CD4-positive, alpha-beta T cell treated with Interferon gamma for 1 hour (primary cell): ENCODE measurements at regions not wholly inside any gene's neighbourhood (a gene's known extent, or its start where the extent isn't known, plus 50 kb on each side); places are given as distances from the start of the nearest gene placed in this dataset.
"Not testable (repeated sequence)": the region's sequence is repeated elsewhere in the genome, so short reads cannot be mapped to it uniquely, and the experiment has no call there.

Experiments used
- DNase-seq: peaks from one replicate; pipeline ENCODE4 v3.0.0-alpha.2; 2020

DNA sequence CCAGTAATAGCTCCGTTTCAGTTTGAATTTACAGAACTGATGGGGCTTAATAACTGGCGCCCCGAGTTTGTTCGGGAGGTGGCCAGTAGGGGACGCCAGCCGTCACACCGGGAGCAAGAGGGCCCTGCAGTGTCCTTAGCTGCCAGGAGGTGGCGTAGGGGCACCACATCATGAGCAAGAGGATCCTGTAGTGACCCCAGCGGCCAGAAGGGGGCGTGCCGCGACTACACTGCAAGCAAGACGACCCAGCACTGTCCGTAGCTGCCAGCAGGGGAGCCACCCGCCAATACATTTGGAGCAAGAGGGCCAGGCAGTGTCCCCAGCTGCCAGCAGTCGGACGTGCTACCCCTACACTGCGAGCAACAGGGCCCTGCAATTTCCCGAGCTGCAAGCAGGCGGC, 663.7 kb upstream of the B3GAT1 start:
- peak; percentile 47 for DNase-seq

DNA sequence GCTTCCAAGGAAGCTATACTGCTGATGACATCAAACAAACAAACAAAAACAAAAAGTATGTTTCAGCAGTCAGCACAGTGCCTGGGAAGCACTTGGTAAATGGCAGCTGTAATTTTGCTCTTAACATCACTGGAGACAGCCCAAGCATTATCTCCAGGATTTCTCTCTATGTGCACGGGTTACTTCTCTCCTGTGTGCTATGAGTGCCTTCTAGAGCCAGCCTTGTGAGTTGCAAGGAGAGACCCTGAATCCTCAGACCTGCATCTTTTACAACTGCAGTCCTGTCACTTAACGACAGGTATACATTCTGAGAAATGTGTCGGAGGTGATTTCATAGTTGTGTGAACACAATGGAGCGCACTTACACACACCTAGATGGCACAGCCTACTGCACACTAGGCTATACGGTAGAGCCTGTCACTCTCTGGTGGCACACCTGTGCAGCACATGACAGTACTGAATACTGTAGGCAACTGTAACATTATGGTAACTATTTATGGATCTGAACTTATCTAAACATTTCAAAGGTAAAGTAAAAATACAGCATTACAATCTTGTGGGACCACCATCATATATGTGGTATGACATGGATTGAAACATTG, 662.5 kb upstream of the B3GAT1 start:
- DNase-seq: no peak

DNA sequence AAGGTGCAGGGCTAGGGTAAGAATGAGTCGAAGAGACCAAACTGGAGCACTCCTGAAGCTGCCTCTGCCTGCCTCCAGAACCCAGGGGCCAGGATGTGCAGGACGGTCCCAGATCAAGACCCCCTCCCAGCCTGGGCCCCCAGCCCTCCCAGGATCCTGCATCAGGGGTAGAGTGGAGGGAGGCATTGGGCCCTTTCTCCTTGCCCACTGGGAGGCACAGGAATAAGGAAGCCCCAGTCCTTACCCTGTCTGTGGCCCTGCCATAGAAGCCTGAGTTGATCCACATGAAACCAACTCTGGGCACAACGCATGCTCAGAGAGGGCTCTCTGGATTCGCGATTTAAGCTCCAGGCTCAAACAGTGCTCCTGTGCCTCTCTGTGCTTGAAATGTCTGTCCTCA, 661.8 kb upstream of the B3GAT1 start:
- DNase-seq: no peak

GRCh38 chr11:135073381-135073780, 661.3 kb upstream of the B3GAT1 start:
- no peak for DNase-seq

- DNase-seq: no peak
Observed at GRCh38 chr11:135069890-135070289, 657.8 kb upstream of the B3GAT1 start.

DNA sequence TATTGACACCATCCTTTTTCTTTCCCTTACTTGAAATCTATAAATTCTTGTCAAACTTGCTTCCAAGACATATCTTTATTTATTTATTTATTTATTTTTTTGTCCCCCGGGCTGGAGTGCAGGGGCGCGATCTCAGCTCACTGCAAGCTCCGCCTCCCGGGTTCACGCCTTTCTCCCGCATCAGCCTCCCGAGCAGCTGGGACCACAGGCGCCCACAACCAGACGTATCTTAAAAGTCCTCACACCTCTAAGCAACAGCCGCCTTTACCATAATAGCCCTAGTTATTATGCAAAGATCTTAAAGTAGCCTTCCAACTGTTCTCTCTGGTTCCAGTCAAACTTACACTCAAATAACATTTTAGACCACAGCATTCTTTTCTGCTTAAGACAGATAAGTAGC, 657.0 kb upstream of the B3GAT1 start:
- no peak for DNase-seq

DNA sequence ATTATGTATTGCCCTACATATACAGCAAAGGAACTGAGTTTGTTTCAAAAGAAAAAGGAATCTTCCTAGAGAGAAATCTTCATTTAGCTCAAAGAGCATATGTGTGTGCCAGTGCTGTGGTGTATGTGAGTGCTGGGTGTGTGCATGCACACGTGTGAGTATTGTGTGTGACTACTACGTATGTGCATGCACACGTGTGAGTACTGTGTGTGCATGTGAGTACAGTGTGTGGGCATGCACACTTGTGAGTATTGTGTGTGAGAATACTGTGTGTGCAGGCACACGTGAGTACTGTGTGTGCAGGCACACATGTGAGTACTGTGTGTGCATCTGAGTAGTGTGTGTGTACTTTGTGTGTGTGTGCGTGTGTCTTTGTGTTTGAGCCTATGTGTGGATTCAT, 651.0 kb upstream of the B3GAT1 start:
- DNase-seq: no peak

DNA sequence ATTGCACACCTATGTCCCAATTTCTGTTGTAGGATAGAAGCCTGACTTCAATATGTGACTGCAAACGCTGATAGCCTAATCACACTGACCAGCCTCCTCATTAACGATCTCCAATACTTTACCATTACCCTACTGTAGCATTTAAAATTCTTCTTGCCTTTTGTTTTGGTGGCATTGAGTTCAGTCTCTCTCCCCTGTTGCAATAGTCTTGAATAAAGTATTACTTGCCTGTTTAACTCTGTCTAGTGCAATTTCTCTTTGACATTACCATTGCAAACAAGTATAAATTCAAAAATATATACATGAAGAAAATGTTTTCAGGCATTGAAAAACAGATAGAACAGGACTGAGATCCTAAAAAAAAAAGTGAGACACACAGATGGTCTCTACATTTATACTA, 649.1 kb upstream of the B3GAT1 start:
- DNase-seq: no peak

DNA sequence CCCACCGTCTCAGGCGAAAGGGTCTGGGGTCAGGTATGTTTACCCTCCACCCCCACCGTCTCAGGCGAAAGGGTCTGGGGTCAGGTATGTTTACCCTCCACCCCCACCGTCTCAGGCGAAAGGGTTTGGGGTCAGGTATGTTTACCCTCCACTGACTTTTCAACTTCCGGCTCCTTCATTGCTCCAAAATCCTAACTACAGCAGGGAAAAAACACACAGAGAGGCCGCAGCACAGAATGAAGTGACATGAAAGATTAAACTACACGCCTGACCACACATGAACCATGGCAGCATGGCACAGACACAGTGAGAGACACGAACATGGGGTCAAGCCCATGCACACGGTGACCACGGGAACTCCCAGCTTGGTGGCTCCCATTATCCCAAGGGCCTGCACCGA, 634.9 kb upstream of the B3GAT1 start:
- no peak for DNase-seq

- DNase-seq: no peak
Observed at GRCh38 chr11:135046556-135046955, 634.5 kb upstream of the B3GAT1 start.

DNA sequence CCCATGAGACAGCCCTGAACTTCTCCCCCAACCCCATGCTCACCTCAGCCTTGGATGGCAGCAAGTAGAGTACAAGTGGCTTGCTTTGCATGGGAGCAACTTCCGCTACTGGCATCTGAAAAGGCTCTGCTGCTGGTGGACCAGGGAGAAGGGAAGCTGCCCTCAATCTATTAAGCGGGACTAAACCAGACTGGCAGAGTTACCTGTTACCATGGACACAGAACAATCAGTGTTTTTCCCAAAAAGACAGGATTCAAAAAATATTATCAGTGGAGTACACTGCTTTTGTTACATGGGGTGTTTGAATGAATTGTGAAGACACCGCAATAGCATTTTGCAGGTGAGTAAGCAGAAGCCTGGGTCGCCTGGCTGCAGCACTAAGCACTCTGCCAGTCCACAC, 631.4 kb upstream of the B3GAT1 start:
- no peak for DNase-seq

DNA sequence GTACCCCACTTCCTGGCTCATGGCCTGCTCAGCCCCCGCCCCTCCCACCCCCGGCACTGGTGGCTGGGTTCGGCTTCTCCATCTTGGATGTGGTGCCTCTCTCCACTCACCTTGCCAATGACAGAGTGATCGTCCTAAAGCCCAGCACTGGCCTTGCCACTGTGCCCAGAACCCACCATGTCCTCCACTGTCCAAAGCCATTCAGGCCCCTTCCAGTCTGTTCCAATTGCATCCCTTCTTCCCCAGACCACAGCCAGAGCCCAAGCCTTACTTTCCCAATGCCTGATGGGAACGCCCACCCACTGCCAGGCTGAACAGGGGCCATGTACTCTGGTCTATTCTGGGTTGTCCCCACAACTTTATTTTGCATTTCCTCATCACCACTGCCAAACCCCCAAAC, 625.8 kb upstream of the B3GAT1 start:
- no peak for DNase-seq

- no peak for DNase-seq
Observed at GRCh38 chr11:135036488-135037297, 624.7 kb upstream of the B3GAT1 start.

DNA sequence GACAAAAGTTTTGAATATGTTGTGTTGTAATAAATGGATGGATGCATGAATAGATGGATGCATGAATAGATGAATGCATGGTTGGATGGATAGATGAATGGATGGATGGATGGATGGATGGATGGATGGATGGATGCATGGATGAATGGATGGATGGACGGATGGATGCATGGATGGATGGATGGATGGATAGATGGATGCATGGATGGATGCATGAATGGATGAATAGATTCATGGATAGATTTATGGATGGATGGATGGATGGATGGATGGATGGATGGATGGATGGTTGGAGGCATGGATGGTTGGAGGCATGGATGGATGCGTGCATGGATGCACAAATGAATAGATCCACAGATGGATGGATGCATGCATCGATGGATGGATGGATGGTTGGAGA, 623.2 kb upstream of the B3GAT1 start:
- DNase-seq: no peak

DNA sequence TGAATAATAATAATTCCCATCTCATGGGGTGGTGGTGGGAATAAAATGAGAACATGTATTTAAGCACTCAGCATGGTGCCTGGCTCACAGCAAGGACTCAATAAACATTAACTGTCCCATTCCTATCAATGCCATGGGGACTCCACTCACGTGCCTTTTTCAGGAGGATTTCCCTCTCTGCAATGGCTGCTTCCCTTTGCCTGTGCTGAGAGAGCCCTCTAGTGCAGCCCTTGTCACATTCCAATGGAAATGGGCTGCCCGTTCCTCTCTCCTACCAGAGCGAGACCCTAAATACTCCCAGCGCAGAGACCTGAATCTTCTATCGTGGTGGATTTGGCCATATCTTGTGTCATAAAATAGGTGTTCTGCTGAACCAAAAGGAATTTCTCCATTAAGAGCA, 621.5 kb upstream of the B3GAT1 start:
- no peak for DNase-seq

DNA sequence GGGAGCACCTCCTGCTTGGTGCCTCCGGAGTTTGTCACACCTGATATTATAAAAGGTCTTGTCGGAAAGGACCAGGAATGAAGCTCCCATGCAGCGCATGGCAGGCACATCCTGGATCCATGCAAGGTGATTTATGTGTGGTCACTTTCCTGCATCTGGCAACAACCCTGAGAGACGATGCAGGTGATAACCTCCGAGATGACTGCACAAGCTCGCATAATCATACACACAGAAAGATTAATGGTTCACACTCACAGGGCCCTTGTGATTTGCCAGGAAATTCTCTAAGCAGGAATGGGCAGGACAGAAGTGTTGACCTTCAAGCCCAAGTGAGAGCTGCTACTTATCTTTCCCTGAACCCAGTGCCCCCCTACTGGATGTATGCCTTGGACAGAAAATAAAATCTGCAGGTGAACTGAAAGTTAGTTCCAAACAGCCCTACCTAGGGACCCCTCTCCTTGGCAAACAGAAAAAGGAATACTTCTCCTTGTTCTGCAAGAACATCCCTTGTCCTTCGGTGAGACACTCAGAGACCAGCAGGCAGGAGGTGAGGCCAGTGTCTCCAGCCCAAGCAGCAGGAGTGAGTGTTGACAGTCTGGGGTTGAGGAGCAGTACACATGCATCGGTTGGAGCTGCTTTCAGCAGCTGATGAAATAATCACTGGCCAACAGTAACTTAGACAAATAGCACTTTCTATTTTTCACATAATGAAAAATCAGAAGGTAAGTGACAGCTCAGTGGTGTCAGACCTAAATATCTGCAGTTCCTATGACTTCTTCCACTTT, 619.4 kb upstream of the B3GAT1 start:
- DNase-seq: no peak

- no peak for DNase-seq
Observed at GRCh38 chr11:135027461-135027860, 615.4 kb upstream of the B3GAT1 start.

DNA sequence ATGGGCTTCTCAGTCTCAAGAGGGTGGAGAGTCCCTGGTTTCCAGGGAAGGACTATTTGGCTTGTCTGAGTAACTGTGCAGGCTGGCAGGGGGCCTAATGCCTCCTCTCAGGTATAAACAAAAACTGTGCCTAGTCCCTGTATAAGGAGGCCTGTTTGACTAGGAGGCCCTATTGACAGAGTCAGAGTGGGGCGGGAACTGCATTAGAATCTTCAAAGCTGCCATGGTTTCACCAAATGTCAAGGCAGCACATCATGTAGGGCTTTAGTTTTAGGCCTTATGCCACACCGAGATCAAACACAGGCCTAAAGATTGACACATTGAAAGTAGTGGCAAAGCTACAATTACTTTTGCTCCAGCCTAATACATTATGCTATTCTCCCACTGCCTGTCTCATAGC, 611.5 kb upstream of the B3GAT1 start:
- DNase-seq: no peak

- no peak for DNase-seq
Observed at GRCh38 chr11:135022454-135022853, 610.4 kb upstream of the B3GAT1 start.

- DNase-seq: no peak
Observed at GRCh38 chr11:135019899-135020298, 607.9 kb upstream of the B3GAT1 start.

GRCh38 chr11:135019343-135019871, 607.4 kb upstream of the B3GAT1 start:
- no peak for DNase-seq

DNA sequence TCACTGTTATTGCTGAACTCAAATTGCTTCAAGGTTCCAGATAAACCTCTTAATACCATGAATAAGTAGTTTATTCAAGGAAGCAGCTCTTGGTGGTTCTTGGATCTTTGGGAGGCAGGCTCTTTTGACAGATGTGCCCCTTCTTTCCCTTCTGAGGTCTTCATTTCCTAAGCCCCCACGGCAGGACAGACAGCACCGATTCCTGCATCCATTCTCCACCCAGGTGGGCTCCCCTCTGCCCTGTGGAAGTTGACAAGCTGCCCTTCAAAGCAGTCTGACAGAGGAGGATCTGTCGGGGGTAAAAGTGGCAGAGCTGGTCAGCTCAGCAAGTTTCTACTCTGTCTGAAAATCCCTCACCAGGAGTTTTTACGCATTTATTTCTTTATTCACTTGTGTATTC, 605.3 kb upstream of the B3GAT1 start:
- no peak for DNase-seq

DNA sequence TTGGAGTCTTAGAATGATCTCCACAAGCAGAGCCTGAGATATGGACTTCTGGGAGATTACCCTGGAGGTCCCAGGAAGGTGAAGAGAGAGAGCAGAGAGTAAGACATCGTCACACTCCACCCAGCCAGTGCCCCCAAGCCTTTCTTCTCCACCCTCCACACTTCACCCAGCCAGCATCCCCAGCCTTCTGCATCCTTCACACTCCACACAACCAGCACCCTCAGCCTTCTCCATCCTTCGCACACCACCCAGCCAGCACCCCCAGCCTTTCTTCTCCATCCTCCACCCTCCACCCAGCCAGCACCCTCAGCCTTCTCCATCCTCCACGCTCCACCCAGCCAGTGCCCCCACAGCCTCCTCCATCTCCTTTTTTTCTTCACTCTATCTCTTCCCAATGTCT, 603.9 kb upstream of the B3GAT1 start:
- no peak for DNase-seq

GRCh38 chr11:135011313-135011712, 599.3 kb upstream of the B3GAT1 start:
- DNase-seq: not testable (repeated sequence)
